Pulmonary artery endothelial cell (primary cell): ENCODE measurements at regions not wholly inside any gene's neighbourhood (a gene's known extent, or its start where the extent isn't known, plus 50 kb on each side); places are given as distances from the start of the nearest gene placed in this dataset.

Source experiments
- DNase-seq: peaks from one replicate; pipeline ENCODE4 v3.0.0-alpha.2; 2011; ENCODE audit warnings: low read depth, low spot score

- DNase-seq = no peak
Observed at GRCh38 chr4:104766676-104767075, 272.0 kb upstream of the CXXC4 start.

DNA sequence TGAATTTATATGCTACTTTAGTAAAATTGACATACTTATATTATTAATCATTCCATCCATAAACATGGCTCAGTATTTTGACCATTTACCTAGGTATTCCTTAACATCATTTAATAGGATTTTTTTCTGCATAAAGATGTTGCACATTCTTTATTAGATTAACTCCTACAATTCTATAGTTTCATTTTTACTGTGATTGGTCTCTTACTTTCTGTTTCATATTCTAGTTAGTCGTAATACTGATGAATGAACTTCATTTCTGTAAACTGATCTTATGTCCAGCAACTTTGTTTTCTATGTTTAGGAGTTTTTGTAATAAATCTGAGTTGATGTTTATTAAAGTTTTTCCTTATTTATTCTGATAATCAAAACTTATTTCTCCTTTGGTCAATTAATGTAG is 278.2 kb upstream of the CXXC4 start:
- DNase-seq = no peak

GRCh38 chr4:104795264-104795939 is 300.7 kb upstream of the CXXC4 start:
- no peak for DNase-seq

GRCh38 chr4:104811727-104812126 is 317.0 kb upstream of the CXXC4 start:
- no peak for DNase-seq

GRCh38 chr4:104815665-104816064 is 321.0 kb upstream of the CXXC4 start:
- no peak for DNase-seq

DNA sequence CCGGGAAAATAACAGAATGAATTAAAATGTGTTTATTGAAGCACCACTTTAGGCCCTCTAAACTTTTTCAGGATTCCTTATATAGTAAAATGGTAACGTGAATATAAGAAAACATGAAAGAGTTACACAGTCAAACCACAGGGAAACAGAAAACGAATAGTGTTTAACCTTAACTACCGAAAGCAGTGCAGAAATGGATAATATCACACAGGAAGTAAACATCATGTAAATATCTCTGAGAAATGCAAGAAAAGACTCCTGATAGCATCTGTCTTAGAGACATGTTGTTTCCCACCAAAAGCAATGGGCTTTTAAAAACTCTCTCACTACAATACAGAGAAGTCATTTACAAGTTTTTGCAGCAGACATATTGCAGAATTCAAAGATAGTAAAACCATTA is 323.9 kb upstream of the CXXC4 start:
- no peak for DNase-seq

DNA sequence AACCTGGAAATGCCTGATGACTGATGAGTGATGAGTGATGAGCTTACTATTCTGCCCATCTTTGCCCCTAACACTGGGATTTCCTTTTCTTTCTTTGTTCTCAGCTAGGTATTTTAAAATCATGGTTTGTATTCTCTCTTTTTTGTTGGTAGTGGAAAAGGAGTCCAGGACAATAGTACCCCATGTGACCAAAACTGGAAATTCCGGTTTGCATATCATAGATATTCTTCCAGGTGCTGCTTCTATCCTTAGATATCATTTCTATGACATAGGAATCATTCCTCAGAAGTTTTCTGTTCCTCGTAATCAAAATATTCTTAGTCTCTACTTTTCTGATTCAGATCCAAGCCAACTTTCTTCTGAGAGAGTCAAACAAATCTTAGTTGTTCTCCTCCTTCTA is 320.5 kb upstream of the TET2 start:
- no peak for DNase-seq

DNA sequence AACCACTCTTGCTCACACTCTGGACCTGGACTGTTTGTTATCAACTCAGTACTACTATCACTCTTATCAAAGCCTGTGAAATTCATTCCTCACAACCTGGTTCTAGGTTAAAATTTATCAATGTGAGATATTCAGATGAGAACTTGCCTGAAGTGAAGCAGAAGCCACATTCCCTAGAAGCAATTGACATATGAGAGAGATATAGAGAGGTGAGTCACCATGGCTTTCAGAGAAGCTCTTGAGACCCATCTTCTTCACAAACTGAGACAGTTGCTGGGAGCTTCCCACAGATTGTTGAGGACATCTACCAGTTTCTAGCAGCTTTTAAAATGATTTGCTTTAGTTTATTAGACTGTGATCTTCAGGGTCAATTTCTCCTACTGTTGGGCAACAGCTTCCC is 316.9 kb upstream of the TET2 start:
- DNase-seq = no peak

- no peak for DNase-seq
Observed at GRCh38 chr4:104848597-104849225, 298.0 kb upstream of the TET2 start.

- no peak for DNase-seq
Observed at GRCh38 chr4:104859601-104860237, 287.0 kb upstream of the TET2 start.

- DNase-seq = peak; percentile 20
Observed at GRCh38 chr4:104860238-104861123, 286.2 kb upstream of the TET2 start.

GRCh38 chr4:104866809-104867208 is 279.9 kb upstream of the TET2 start:
- DNase-seq = no peak

DNA sequence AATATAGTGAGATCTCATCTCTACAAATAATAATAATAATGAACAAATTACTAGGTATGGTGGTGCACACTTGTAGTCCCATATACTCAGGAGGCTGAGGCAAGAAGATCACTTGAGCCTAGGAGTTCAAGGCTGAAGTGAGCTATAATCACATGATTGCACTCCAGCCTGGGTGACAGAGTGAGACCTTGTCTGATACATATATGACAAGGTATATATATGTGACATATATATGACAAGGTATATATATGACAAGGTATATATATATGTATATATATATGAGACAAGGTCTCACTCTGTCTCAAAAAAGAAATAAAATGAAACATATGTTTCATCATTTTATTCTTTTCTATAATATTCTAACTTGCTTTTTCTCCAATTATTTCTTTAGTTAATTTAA is 278.1 kb upstream of the TET2 start:
- no peak for DNase-seq

DNA sequence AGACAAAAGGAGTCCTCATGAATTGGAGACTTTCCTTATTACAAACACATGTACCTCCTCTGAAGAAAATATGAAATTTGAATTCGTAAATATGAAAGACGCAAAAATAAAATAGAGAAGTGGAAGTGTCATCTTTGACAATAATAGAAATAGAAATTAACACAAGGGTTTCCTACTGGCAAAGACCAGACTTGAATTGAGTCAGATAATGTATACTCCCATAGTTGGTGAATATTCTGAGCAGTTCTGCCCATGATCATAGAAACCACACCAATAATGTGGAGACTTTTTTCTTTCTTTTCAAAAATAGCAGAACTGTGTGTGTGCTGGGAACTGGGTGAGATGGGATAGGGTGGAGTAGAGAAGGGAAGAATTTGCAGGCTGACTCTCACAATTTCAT is 277.7 kb upstream of the TET2 start:
- DNase-seq = no peak

DNA sequence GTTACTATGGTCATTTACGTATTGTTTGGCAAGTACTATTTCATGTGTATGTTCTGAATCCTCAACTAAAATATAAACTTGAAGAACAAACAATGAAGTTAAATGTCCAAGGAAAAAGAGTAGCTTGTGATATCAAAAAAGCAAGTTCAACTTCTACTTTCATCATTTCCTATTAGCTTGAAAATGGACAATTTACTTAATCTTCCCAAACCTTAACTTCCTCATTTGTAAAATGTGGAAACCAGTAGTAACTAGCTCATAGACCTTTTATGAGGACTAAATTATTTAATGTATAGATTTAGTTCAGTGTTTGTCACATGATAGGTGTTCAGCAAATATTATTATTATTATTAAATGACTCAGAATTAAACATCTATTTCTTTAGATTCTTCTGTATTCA is 276.8 kb upstream of the TET2 start:
- no peak for DNase-seq

- no peak for DNase-seq
Observed at GRCh38 chr4:104870495-104871233, 276.0 kb upstream of the TET2 start.

- DNase-seq = no peak
Observed at GRCh38 chr4:104878936-104879335, 267.7 kb upstream of the TET2 start.

- no peak for DNase-seq
Observed at GRCh38 chr4:104879367-104879766, 267.3 kb upstream of the TET2 start.

- no peak for DNase-seq
Observed at GRCh38 chr4:104879854-104880253, 266.8 kb upstream of the TET2 start.

GRCh38 chr4:104881136-104881886 is 265.4 kb upstream of the TET2 start:
- DNase-seq = no peak
